ENCODE measurements at regions not wholly inside any gene's neighbourhood (a gene's known extent, or its start where the extent isn't known, plus 50 kb on each side); places are given as distances from the start of the nearest gene placed in this dataset.

DNA sequence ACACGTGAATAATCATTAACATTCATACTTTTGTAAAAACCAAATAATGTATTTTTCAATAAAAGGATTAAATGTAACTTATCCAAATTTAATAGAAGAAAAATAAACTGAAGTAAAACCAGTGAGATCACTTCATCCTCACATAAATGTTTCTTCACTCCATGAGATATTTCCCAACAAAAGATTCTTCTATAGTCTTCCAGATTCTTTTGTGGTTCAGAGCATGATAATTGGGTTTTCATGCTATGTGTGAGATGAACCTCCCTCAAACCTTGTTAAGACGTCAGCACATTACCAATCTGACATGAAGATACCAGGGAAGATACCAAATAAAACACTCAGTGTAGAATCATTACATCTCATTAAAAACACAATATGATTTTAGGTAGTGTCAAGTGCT is 62.9 kb upstream of the OXGR1 start:
- no peak for DNase-seq

DNA sequence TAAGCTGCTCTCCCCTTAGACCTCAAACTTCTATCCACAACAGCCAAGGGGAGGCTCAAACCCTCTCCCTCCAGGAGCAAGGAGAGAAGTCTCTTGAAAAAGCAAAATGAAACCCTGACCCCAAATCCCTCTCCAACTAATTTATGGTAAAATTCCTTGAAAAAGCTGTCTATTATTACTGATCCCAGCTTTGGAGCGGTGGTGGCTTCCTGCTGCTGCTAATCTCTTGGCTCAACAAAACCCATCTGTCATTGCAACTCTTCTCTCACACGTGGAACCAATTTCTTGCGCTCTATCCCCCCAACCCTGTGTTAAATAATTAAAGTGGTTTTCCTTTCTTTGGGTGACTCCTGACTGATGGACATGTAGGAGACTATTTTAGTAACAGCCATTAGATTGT is 64.1 kb upstream of the OXGR1 start:
- peak; percentile 40 for DNase-seq

DNA sequence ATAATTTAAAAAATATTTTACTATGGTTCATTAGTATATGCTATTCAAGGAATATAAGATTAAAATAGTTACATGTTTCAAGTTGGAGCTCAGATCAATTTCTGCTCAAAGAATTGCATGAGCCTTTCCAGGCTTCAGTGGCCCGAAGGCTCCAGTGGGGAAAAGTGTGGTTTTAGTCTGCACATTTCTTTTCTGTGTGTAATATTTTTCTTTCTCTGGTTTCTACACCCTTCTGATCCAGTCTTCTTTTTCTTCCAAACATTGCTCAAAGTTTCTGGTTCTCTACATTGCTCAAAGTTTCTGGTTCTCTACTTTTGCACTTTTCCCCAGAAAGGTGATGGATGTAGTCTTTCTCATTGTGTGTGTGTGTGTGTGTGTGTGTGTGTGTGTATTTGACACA is 64.7 kb upstream of the OXGR1 start:
- no peak for DNase-seq

DNA sequence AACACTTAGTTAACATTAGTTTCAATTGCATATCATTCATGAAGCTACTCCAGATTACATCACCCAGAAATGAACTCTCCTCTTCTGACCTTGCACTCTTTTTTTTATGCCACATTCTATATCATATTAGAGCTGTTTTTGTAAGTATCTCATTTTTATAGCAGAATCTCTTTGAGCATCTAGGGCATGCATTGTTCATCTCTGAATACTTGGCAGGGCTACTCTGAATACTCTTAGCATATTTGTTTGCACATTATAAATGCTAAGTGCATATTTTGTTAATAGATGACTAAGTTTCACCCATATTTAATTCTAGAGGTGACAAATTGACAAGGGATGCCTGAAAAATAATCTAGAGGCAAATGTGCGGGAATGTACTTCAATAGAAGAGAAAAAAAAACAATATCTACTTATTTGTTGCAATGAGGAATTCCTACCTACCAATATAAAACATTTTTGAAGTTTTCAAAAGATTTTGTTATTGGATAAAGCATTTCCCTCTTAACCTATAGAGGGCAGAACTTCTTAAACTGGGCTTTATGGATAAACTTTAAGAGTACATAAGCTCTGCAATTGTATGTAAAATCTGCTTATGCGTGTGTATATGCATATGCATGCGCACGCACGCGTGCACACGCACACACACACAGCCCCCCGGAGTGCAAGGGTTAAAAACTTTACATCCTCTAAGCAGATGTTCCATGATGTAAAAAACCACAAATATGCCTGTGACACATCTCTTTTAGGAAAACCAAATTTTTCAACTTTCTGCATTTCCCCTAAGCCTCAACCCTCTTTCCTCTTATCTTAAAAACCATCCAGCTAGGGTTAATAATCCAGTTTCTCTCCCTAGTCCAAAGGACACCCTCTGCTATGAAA is 73.0 kb upstream of the OXGR1 start:
- DNase-seq = peak; percentile 57

DNA sequence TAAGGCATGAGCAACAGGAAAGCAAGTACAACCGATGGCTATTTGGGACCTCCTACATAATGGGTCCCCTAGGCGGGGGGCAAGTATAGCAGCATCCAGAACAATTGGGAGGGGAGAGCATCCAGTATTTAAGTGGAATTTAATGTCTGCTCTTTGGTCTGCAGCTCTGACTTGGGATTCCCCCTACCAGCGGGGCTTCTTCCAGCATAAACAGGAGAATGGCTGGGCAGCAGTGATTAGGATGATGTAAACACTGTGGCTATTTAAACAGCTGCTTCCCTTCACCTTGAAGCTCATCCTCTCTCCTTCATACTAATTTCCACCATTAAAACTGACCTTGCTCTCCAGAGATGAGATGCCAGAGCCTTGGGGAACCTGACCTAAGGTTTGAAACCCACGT is 73.9 kb upstream of the OXGR1 start:
- DNase-seq = peak; percentile 99

DNA sequence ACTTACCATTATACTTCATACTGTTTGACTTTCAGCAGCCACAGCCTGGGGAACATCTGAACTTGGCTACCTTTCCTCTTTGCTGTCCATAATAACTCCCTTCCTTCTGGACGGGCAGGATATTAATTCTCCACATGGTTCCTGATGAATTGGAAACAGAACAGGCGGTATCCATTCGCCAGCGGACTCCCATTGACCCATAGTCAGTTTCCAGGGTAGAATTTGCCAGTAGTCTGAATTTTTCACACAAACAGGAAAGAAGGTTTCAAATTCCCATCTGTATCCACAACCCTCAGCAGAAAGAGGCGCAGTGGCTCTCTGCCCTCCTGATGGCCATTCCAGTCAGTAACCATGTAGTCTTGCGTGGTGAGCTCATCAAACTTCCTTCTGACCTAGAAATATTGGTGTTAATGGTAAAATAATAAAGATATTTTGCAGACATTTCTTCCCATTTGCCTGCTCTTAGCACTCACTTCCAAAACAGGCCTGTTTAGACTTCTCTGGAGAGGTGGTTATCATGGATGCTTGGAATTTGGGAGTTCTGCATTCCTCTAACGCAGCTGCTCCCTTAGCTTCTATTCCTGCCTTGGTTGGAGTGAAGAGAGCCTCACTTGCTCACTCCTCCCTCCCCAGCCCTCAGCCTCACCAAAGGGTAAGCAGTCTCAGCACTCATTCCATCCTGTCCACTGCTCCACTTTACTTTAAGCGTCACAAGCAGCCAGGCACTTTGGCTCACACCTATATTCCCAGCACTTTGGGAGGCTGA is 75.0 kb upstream of the OXGR1 start:
- peak; percentile 70 for DNase-seq

DNA sequence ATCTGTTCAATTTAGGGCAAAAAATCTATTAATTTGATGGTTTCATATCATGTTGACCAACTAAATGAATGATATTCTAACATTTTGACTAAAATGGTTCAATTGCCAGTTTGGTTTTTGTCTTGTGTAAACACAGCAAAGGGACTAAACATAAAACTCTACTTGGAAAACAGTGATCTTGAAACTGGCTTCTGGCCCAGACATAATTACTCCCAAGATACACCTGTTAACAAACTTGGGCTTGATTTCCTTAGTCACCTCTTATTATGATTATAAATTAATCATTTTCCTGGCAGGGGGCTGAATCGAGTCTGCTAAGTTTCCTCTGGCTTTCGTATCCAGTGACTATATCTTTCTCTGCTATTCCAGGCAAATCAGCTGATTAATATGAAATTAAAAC is 78.0 kb upstream of the OXGR1 start:
- DNase-seq = peak; percentile 83

DNA sequence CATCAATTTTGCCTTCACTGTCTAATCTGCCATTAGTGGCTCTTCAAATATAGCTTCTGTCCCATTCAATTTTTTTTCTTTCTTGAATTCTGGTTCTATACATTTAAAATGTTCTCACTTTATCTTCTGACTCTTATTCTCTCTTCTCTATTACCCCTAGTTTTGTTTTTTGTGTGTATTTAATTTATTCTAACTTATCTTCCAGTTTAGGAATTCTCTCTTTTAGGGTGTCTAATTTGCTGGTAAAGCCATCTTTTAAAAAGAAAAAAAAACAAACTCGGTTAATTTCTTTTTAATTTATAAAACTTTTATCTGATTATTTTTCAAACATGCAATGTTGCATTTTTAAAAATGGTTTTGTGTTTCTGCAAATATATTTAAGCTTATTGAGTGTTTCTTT is 80.3 kb upstream of the OXGR1 start:
- no peak for DNase-seq

DNA sequence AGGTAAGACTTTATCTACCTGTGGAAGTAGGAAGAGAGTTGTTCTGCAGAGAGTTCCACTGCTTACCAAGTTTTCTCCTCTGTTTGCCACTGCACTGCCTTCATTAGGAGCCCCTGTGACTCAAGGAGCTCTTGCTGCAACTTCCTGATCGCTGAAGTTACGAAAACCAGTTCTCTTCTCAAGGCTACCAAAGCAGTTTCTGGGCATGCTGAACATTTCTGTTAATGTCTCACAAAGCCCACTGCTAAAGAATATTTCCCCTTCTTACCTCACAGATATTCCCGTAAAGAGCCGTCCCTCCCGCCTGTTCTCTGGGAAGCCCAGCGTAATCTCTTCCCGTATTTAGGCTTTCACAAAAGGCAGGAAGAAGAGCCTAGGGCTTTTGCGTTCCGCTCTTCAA is 82.6 kb upstream of the OXGR1 start:
- no peak for DNase-seq

DNA sequence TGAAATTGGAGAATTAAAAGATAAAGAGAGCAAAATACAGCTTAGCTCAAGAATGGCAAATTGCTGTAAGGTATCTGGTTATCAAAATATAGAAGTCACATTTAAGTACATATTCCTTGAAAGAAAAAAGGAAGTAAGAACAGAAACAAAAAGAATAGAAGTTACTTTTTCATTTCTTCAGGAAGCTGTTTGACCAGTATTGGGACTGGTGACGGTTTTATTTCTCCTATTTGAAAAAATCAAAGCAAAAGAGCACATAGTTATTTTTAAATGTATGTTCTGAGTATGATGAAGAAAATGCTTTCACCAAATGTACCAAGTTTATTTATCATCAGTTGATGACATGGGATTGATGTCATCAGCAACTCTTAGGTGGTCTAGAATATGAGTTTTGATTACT is 83.1 kb upstream of the OXGR1 start:
- no peak for DNase-seq

DNA sequence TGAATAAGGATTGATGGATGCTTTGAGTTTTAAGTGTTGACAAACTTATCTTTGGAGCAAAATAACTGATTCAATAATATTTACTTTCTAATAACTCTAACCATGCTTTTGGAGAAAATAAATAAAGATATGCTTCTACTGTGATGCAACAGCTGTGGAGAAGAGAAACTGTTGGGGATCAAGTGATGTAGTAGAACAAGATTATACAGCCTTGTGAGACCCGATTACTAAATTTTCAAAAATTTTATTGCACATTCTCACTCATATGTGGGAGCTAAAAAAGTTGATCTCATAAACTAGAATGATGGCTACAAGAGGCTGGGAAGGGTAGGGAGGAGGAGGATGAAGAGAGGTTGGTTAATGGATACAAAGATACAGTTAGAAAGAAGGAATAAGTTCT is 85.5 kb upstream of the OXGR1 start:
- DNase-seq = no peak

DNA sequence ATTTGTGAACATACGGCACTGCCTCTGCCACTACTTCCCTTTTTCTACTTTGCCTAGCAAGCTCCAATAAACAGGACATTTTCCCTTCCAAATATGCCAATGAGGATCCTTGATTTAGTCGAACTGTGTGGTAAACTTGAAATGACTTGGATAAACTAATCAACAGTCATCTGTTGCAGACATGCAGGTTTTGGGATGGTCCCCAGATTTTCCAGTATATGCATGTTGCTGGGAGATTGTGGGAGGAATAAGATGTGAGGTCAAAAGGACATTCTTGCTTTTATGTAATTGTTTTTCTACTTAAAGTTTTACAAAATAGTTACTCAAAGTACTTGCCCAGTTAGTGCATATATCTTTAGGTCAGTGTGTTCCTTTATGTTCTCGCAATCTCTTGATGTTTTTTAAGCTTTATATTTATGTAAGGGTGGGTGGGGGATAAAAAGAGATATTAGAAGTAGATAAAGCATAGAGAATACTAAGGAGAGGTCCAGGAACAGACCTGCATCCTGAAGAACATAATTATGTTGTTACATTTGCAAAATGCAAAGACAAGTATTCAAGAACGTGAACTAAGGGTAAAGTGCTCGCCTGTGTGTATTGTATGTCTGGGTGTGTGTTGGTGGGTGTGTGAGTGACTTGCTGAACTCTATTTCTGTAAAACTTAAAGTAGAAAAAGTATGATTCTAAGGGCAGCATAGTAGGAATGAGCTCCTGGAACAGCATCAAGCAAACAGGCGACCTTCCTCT is 88.4 kb upstream of the OXGR1 start:
- no peak for DNase-seq

DNA sequence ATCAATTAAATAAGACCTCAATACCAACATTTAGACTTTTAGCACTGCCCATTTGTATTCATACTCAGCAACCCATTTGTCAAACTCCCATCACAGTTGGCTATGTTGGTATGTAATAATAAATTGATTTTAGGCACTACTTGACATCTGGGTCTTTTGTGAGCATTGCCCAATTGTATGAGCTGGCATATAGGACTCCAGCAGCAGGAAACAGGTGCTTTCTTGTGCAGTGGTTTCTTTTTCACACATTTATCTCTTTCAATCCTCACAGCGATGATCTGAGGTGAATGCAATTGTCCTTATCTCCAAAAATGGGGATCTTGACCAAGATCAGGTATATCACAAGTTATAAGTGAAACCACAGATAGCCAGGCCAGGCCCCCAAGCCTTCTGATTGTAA is 96.9 kb upstream of the OXGR1 start:
- no peak for DNase-seq

DNA sequence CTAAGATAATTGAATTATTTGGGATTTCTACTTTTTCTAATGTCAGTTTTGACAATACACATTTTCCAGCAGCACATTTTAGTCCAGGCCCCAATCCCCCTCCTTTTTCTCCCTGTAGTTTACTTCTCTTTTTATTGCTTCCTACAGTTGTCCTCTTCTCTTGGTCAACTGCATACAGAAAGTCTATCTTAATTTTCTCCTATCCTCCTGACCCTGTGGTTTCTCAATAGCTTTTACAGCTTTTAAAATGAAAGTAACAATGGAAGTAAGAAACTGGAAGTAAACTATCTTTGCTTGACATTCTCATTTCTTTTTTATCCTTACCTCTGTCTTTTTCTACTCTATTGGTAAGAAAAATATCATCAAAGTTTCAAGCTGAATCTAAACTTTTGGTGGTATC is 106.5 kb upstream of the OXGR1 start:
- DNase-seq = no peak

DNA sequence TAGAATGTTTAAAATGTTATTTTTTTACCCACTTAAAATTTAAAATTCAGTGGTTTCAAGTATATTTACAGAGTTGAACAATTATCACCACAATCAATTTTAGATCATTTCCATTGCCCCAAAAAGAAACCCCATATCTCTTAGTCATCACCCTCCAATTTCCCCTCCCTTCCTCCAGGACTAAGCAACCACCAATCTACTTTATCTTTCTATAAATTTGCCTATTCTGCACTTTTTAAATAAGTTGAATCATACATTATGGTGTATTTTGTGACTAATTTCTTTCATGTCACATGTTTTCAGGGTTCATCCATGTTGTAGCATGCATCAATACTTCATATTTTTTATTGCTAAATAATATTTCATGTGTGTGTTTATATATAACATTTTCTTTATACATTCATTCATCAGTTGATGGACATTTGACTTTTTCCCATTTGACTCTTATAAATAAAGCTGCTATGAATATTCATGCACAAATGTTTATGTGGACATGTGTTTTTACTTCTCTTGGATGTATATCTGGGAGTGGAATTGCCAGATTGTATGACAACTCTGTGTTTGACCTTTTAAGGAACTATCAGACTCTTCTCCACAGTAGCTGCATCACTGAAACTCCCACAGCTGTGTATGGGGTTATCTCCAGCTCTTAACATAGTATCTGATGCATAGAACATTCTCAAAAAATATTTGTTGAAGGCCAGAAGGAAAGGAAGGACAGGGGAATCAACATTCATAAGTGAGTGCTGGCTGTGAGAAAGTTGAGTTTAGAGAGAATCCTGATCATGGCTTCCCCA is 107.8 kb upstream of the OXGR1 start:
- no peak for DNase-seq

DNA sequence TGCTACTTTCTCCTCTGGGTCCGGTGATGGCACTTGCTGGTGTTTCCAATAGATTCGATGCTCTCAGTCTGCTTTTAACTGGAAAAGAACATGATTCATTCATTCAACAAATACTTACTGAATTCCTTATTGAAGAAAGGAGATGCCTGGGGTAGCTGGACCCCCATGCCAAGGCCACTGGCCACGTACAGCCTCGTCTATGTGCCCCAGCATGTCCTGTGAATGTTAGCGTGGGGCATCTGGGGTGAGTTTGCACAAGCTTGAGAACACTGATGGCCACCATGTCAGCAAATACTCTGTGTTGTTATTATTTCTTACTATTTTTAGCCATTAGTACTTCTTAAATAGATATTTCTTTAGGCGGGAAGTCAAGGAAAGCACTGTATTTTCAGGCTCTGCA is 112.0 kb upstream of the OXGR1 start:
- DNase-seq = no peak

DNA sequence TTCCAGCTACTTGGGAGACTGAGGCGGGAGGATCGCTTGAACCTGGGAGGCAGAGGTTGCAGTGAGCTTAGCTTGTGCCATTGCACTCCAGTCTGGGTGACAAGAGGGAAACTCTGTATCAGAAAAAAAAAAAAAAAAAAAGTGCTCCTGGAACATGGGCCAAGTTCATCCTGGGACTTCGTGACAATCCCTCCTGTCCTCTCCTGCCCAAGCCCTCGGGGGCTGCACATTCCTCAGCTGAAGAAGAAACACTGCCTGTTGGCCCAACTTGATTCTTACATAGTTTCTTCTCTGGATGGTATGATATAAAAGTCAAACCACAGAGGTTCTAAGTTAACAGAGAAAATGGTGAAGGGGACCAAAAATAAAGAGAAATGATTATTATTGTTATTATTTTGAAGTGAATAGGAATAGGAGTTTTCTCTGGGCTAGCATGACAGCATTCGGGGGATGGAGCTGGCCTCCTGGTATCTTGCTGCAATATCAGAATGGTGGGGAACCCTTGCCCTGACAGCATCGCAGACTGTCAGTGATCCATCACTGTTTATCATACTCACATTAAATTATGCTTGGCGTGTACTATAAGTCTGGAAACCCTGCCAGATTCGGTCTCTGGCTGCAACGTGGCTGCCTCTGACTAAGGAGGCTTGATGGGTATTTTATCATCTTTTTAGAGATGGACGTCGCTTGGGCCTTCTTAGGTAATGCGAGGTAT is 113.7 kb upstream of the OXGR1 start:
- no peak for DNase-seq

DNA sequence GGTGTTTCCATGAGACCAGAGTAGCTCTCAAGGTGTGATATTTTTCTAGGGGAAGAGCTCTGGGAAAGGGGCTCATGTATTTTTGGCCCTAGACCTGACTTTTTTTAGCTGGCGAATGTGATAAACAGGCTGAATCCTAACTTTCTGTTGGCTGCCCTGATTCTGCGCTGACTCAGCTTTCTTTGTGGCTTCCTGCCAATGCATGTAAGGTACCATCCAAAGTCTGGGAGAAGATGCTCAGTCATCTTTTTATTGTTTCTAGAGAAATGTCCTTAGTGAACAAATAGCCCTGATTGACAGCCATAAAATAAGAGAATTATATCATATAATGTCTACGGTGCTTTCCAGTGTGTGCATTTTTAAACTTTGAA is 113.6 kb upstream of the MBNL2 start:
- no peak for DNase-seq

DNA sequence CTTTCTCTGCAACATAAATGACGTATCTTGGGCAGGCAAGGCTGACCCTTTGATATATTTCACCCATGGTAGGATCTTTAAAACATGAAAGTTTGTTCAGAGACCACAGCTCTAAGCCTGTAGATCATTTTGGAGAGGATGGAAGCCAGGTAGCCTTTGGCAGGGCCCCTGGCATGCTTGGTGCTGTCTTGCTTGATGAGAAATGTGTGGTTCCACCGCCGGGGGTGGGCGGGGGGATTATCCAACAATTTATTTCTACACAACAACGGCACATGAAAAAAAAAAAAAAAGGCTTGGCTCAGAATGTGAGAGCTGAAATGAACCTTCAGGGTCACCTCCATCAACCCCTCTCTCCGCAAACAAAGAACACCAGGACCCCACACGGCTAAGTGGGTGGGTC is 112.9 kb upstream of the MBNL2 start:
- DNase-seq = peak; percentile 72

DNA sequence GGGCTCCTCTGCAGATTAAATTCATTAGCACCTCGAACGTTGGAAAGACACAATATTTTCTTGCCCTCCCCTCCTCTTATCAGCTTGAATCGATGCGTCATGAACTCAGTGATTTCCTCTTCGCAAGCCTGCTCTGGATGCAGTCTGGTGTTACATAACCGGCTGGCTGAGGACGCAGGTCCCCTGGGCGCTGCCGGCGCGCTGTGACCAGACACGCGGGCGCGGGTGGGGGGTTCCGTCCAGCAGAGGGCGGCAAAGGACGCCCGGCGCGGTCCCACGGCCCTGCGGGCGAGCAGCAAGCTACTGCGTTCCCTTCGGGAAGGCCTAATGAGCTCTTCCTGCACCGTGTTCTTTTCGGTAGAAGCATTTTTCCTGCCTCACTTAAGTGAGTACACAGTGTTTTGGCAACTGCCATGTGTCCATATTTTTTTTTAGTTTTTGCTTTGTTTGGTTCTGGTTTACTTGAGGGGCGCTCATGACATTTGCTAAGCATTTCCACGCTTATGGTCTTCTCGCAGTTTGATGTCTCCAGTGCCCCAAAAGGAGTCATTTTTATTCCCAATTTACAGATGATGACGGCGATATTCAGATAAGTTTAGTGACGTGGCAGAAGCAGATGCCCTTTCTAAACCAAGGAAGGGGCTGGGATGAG is 112.2 kb upstream of the MBNL2 start:
- DNase-seq = peak; percentile 95

DNA sequence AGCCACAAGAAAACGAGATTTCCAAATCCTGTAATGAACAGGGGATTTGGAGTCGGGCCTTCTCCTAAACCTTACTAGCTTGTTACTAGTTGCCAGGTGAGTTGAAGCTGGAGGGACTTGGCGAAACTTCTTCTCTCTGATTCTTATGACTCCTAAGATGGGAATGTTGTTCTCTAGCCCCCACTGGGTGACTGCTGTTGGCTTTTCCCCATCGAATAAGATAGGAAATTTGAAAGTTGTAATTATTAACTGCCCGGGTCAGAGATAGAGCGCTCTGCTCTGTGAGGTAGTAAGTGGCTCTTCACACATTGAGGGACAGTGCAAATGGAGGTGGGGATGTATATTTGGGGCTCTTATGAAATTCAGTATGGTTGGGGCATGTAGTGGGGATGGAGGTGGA is 111.2 kb upstream of the MBNL2 start:
- DNase-seq = no peak

DNA sequence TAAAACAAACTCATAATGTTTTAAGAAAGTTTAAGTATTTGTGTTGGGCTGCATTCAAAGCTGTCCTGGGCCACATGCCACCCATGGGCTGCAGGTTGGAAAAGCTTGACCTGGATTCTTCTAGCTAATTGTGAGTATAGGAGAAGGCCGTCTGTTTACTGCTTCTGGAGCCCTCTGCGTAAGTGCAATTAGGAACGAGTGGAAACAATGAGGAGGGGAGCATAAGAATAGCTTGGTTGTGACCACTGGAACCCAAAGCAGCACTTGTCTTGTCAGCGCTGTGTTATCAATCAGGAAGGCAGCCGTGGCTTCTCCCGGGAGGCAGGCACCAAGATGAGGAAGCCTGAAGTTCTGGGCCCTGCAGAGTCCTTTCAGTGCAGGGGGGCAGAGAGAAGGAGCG is 110.4 kb upstream of the MBNL2 start:
- no peak for DNase-seq

All from NCI-H69 (cell line).